CD4-positive, CD25-positive, alpha-beta regulatory T cell (primary cell): ENCODE measurements at regions not wholly inside any gene's neighbourhood (a gene's known extent, or its start where the extent isn't known, plus 50 kb on each side); places are given as distances from the start of the nearest gene placed in this dataset.
"Not testable (repeated sequence)": the region's sequence is repeated elsewhere in the genome, so short reads cannot be mapped to it uniquely, and the experiment has no call there.

ENCODE experiments used
- ATAC-seq, 2 donors: fragments of 150-1000 bp; cut with Tn5 transposase; one replicate each; pipeline ENCODE4 v1.10.0; 2021; ENCODE audit warnings: low read depth in 2 of 2, moderate number of reproducible peaks in 2 of 2, moderate library complexity in 1 of 2
- DNase-seq, 3 donors: peaks; one replicate each; pipeline versions ENCODE4 v3.0.0 to v3.0.0-alpha.2; 2012 to 2022; ENCODE audit warnings: mixed read lengths in 1 of 3
- H3K27ac ChIP-seq: one replicate; pipeline ENCODE4 v1.7.0; 2013; ENCODE audit warnings: mild to moderate bottlenecking, low read length; ENCODE audit not compliant: insufficient read depth, poor library complexity, severe bottlenecking
- H3K27me3 ChIP-seq: one replicate; pipeline ENCODE4 v1.7.0; 2013; ENCODE audit warnings: low read length; ENCODE audit not compliant: control insufficient read depth, insufficient read depth
- H3K36me3 ChIP-seq: one replicate; pipeline ENCODE4 v1.7.0; 2013; ENCODE audit warnings: mild to moderate bottlenecking, low read length, moderate library complexity; ENCODE audit not compliant: control insufficient read depth, insufficient read depth
- H3K4me1 ChIP-seq: 2 replicates; pipeline ENCODE4 v1.7.0; 2013; ENCODE audit warnings: mild to moderate bottlenecking, low read length; ENCODE audit not compliant: insufficient read depth, control insufficient read depth, poor library complexity, severe bottlenecking
- H3K4me3 ChIP-seq: one replicate; pipeline ENCODE4 v1.7.0; 2013; ENCODE audit warnings: low read depth, mild to moderate bottlenecking, low read length, moderate library complexity
- H3K9me3 ChIP-seq, 2 experiments: 1 replicate in 1 of 2; 2 replicates in 1 of 2; pipeline ENCODE4 v1.7.0; 2013; ENCODE audit warnings: low read length in 2 of 2, mild to moderate bottlenecking in 1 of 2, moderate library complexity in 1 of 2; ENCODE audit not compliant: control insufficient read depth in 2 of 2
- H3K27ac Mint-ChIP-seq, 3 donors: one replicate each; pipeline ENCODE4 v1.8.0; 2020 to 2022; ENCODE audit warnings: mild to moderate bottlenecking in 3 of 3, mixed read lengths in 3 of 3, moderate library complexity in 2 of 3
- H3K27me3 Mint-ChIP-seq: one replicate; pipeline ENCODE4 v1.8.0; 2022; ENCODE audit warnings: mild to moderate bottlenecking, mixed read lengths
- H3K36me3 Mint-ChIP-seq: one replicate; pipeline ENCODE4 v1.8.0; 2020; ENCODE audit warnings: mixed read lengths
- H3K4me1 Mint-ChIP-seq, 4 donors: one replicate each; pipeline ENCODE4 v1.8.0; 2020 to 2022; ENCODE audit warnings: mixed read lengths in 4 of 4, mild to moderate bottlenecking in 1 of 4
- H3K4me3 Mint-ChIP-seq, 4 donors: one replicate each; pipeline ENCODE4 v1.8.0; 2020 to 2022; ENCODE audit warnings: mild to moderate bottlenecking in 4 of 4, mixed read lengths in 4 of 4, moderate library complexity in 3 of 4
- H3K9me3 Mint-ChIP-seq, 7 donors: one replicate each; pipeline ENCODE4 v1.8.0; 2020 to 2022; ENCODE audit warnings: mixed read lengths in 7 of 7, mild to moderate bottlenecking in 3 of 7, moderate library complexity in 2 of 7

DNA sequence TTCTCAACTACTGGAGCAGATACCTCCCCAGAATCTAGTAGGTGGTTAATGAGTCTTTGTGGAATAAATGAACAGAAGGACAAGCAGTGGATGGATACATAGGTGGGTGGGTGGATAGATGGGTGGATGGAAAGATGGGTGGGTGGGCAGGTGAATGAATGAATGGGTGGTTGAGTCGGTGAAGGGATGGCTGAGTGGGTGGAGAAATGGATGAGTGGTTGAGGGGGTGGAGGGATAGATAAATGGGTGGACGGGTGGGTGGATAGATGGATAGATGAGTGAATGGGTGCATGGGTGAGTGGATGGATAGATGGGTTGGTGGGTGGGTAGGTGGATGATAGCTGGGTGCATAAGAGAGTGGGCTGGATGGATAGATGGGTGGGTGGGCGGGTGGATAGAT is 80.6 kb upstream of the CLEC6A start:
- not testable (repeated sequence) for H3K27ac ChIP-seq, H3K27me3 Mint-ChIP-seq, H3K4me1 ChIP-seq, ATAC-seq, H3K9me3 Mint-ChIP-seq, H3K27ac Mint-ChIP-seq, H3K9me3 ChIP-seq, DNase-seq, H3K36me3 ChIP-seq, H3K4me3 Mint-ChIP-seq, H3K4me1 Mint-ChIP-seq, H3K36me3 Mint-ChIP-seq, H3K4me3 ChIP-seq, H3K27me3 ChIP-seq

- H3K27me3 Mint-ChIP-seq, ATAC-seq, H3K9me3 Mint-ChIP-seq, H3K9me3 ChIP-seq, H3K4me1 Mint-ChIP-seq, H3K27ac ChIP-seq, H3K4me3 ChIP-seq, H3K36me3 Mint-ChIP-seq, H3K4me1 ChIP-seq, DNase-seq, H3K27ac Mint-ChIP-seq, H3K36me3 ChIP-seq, H3K4me3 Mint-ChIP-seq, H3K27me3 ChIP-seq: not testable (repeated sequence)
Observed at GRCh38 chr12:8377756-8378155, 78.0 kb upstream of the CLEC6A start.

GRCh38 chr12:8382556-8382955 is 73.2 kb upstream of the CLEC6A start:
- peak overlapping the region in 1 of 4 donors; percentile 47 for H3K4me3 Mint-ChIP-seq
- not testable (repeated sequence) for H3K36me3 ChIP-seq, H3K36me3 Mint-ChIP-seq, H3K4me1 Mint-ChIP-seq, H3K27ac ChIP-seq, H3K27me3 Mint-ChIP-seq, H3K4me1 ChIP-seq, H3K4me3 ChIP-seq, H3K9me3 Mint-ChIP-seq, DNase-seq, ATAC-seq, H3K27ac Mint-ChIP-seq, H3K27me3 ChIP-seq, H3K9me3 ChIP-seq

DNA sequence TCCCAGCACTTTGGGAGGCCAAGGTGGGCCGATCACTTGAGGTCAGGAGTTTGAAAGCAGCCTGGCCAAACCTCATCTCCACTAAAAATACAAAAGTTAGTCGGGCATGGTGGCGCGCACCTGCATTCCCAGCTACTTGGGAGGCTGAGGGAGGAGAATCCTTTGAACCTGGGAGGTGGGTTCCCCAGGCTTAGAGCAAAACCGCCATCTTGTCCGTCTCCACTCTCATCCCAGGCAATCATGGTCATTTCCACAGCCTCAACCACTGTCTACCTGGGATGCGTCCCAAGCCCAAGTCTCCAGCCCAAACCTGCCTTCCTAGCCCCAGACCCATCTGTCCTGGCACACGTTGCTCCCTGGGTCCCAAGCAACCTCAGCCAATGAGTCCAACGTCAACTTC is 71.1 kb upstream of the CLEC6A start:
- not testable (repeated sequence) for H3K27ac Mint-ChIP-seq, H3K36me3 Mint-ChIP-seq, ATAC-seq, H3K27ac ChIP-seq, H3K4me3 Mint-ChIP-seq, H3K4me1 ChIP-seq, H3K4me1 Mint-ChIP-seq, H3K4me3 ChIP-seq, DNase-seq, H3K36me3 ChIP-seq, H3K9me3 Mint-ChIP-seq, H3K27me3 ChIP-seq, H3K9me3 ChIP-seq
- peaks cover 15% of the 10 kb centered on the region for H3K27me3 Mint-ChIP-seq

DNA sequence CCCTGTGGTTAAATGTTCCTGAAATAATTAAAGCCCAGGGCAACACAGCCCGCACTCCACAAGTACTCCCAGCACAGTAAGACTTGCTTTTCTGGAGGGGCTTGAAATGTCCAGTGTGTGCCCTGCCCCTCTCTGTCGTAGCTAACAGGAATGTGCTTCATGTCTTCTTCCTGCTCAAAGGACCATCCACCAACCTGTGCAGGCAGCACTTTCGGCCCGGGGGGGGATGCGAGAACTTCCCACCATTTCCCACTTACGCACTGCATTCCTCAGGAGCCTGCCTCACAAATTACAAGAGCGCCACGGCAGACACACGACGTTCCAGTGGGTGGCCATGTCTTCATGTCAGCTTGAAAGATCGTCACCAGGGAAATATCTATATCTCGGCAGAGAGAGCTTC is 70.3 kb upstream of the CLEC6A start:
- H3K9me3 Mint-ChIP-seq = not testable (repeated sequence)

GRCh38 chr12:8386661-8387060 is 69.1 kb upstream of the CLEC6A start:
- H3K4me1 ChIP-seq, H3K27me3 ChIP-seq, H3K9me3 ChIP-seq, H3K9me3 Mint-ChIP-seq, H3K4me3 ChIP-seq, H3K36me3 ChIP-seq, H3K27ac ChIP-seq, H3K4me3 Mint-ChIP-seq, H3K27ac Mint-ChIP-seq, H3K36me3 Mint-ChIP-seq, DNase-seq, ATAC-seq, H3K4me1 Mint-ChIP-seq: not testable (repeated sequence)
- peaks cover 15% of the 10 kb centered on the region for H3K27me3 Mint-ChIP-seq

More for the DNA sequence above, 70.3 kb upstream of the CLEC6A start:
- not testable (repeated sequence) for H3K36me3 Mint-ChIP-seq, ATAC-seq, H3K4me1 ChIP-seq, H3K4me1 Mint-ChIP-seq, H3K36me3 ChIP-seq, H3K9me3 ChIP-seq, DNase-seq, H3K27ac ChIP-seq, H3K27me3 ChIP-seq, H3K4me3 ChIP-seq, H3K4me3 Mint-ChIP-seq, H3K27ac Mint-ChIP-seq
- H3K27me3 Mint-ChIP-seq = peaks cover 15% of the 10 kb centered on the region

DNA sequence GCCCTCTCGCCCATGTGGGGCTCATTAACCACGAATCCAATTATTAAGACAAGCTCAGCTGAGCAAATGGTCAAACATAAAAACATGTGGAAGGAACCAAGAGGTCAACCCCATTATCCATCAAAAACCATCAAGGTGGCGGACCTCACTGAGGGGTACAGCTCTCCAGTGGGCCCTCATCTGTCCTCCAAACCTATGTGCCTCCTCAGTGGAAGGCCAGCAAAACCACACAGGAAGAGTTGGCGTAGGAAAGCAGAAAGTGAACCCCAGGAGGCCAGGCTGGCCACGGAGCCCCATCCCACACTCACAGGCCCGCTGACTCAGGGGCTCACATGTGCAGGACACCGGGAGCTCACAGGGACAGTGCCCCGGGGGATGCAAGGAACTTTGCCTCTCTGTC is 66.5 kb upstream of the CLEC6A start:
- ATAC-seq, H3K9me3 ChIP-seq, H3K36me3 Mint-ChIP-seq, H3K27me3 ChIP-seq, H3K9me3 Mint-ChIP-seq, H3K4me3 ChIP-seq, H3K36me3 ChIP-seq, H3K4me1 Mint-ChIP-seq, H3K27ac ChIP-seq, DNase-seq, H3K4me1 ChIP-seq: not testable (repeated sequence)
- H3K4me3 Mint-ChIP-seq = peak overlapping the region in 3 of 4 donors; percentile 12 to 68 (median 26)
- peak overlapping the region in 1 of 3 donors; percentile 79 for H3K27ac Mint-ChIP-seq
- H3K27me3 Mint-ChIP-seq = peaks cover 18% of the 10 kb centered on the region

DNA sequence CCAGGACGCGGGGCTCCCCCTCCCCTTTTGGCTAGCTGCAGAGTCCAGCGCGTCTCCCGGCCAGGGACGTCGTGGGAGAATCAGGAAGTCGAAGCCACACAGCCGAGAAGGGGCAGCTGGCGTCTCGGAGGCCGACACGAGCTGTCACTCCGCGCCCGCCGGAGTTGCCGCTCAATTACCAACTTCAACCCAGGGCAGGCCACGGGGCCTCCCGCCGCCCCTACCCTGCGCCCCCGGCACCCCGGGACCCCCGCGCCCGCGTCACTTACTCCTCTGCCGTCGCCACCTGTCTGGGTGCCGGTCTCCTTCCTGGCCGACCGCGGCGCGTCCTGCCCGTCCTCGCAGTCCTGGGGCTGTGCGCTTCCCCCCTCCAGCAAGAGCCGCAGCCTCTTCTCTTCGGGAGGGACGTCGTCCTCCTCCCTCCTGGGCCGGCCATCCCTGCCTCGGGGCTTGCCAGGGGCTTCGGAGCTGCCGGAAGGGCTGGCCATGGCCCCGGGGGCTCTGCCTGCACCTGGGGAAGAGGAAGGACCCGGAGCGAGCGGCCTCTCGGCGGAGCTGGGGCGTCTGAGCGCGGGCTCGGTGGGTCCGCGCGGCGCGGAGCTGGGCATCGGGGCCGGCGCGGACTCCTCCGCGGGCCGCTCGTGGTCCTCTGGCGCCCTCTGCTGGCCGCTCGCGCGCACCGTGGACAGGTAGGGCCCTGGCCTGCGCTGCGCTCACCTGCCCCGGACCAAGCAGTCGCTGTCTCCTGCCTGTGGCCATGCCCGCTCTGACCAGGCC is 65.6 kb upstream of the CLEC6A start:
- H3K36me3 Mint-ChIP-seq, H3K4me3 ChIP-seq, H3K9me3 ChIP-seq, H3K27ac ChIP-seq, H3K27me3 ChIP-seq, H3K27ac Mint-ChIP-seq, H3K36me3 ChIP-seq, H3K4me1 Mint-ChIP-seq, H3K4me1 ChIP-seq, H3K9me3 Mint-ChIP-seq: not testable (repeated sequence)
- DNase-seq (peak; percentile 46 to 75 (median 49)), ATAC-seq (peak; percentile 53 to 60)
- Mint-ChIP-seq H3K4me3 (peak overlapping the region in 2 of 4 donors; percentile 39 to 76), H3K27me3 (peaks cover 21% of the 10 kb centered on the region)
